NCI-H345 treated with DMSO at 0.1 percent for 48 hours (cell line): ENCODE measurements at regions not wholly inside any gene's neighbourhood (a gene's known extent, or its start where the extent isn't known, plus 50 kb on each side); places are given as distances from the start of the nearest gene placed in this dataset.
"Not testable (repeated sequence)": the region's sequence is repeated elsewhere in the genome, so short reads cannot be mapped to it uniquely, and the experiment has no call there.

Source experiments
- DNase-seq: peaks from one replicate; lab custom pipeline; 2025; ENCODE audit not compliant: unreplicated experiment; lab: John Stamatoyannopoulos, UW

- not testable (repeated sequence) for DNase-seq
Measured at GRCh38 chr2:56606086-56606485, 422.3 kb downstream of the CCDC85A start.

GRCh38 chr2:56613254-56613653 lies 429.5 kb downstream of the CCDC85A start:
- no peak for DNase-seq

- no peak for DNase-seq
Measured at GRCh38 chr2:56613920-56614319, 430.1 kb downstream of the CCDC85A start.

- DNase-seq: no peak
Measured at GRCh38 chr2:56615760-56616159, 432.0 kb downstream of the CCDC85A start.

GRCh38 chr2:56624181-56624580 lies 440.4 kb downstream of the CCDC85A start:
- no peak for DNase-seq

- DNase-seq: no peak
Measured at GRCh38 chr2:56626927-56627326, 443.1 kb downstream of the CCDC85A start.

GRCh38 chr2:56630286-56630685 lies 446.5 kb downstream of the CCDC85A start:
- DNase-seq: no peak

GRCh38 chr2:56647997-56648396 lies 464.2 kb downstream of the CCDC85A start:
- DNase-seq: no peak

GRCh38 chr2:56648802-56649201 lies 465.0 kb downstream of the CCDC85A start:
- no peak for DNase-seq

GRCh38 chr2:56654936-56655335 lies 471.1 kb downstream of the CCDC85A start:
- DNase-seq: no peak

- no peak for DNase-seq
Measured at GRCh38 chr2:56656826-56657225, 473.0 kb downstream of the CCDC85A start.

- no peak for DNase-seq
Measured at GRCh38 chr2:56666777-56667176, 483.0 kb downstream of the CCDC85A start.

GRCh38 chr2:56671973-56672569 lies 488.3 kb downstream of the CCDC85A start:
- DNase-seq: no peak

- DNase-seq: no peak
Measured at GRCh38 chr2:56674084-56674483, 490.3 kb downstream of the CCDC85A start.

- DNase-seq: no peak
Measured at GRCh38 chr2:56676966-56677365, 493.2 kb downstream of the CCDC85A start.

- no peak for DNase-seq
Measured at GRCh38 chr2:56680971-56681631, 497.3 kb downstream of the CCDC85A start.

- no peak for DNase-seq
Measured at GRCh38 chr2:56681659-56682396, 498.0 kb downstream of the CCDC85A start.

GRCh38 chr2:56682397-56682760 lies 498.6 kb downstream of the CCDC85A start:
- DNase-seq: no peak

- no peak for DNase-seq
Measured at GRCh38 chr2:56684327-56684726, 500.5 kb downstream of the CCDC85A start.

GRCh38 chr2:56685205-56685604 lies 501.4 kb downstream of the CCDC85A start:
- no peak for DNase-seq

GRCh38 chr2:56687169-56687568 lies 503.4 kb downstream of the CCDC85A start:
- DNase-seq: no peak

GRCh38 chr2:56688661-56689060 lies 504.9 kb downstream of the CCDC85A start:
- no peak for DNase-seq
